Mammary epithelial cell (primary cell): ENCODE measurements at regions not wholly inside any gene's neighbourhood (a gene's known extent, or its start where the extent isn't known, plus 50 kb on each side); places are given as distances from the start of the nearest gene placed in this dataset.

Experiments
- CTCF ChIP-seq, 2 donors: IDR thresholded peaks in 1 of 2; conservative IDR thresholded peaks in 1 of 2; 2 replicates each; pipeline ENCODE4 v1.5.1; 2011 to 2012; ENCODE audit warnings: inconsistent platforms in 2 of 2, low read length in 2 of 2, mild to moderate bottlenecking in 2 of 2, control low read depth in 1 of 2, low read depth in 1 of 2; ENCODE audit not compliant: insufficient read depth in 1 of 2; ENCODE audit errors: extremely low read depth in 1 of 2
- EZH2 ChIP-seq: IDR thresholded peaks from 2 replicates; pipeline ENCODE4 v1.6.1; 2012; ENCODE audit warnings: low read length, inconsistent platforms, borderline replicate concordance

GRCh38 chr2:144704709-144705095 lies 184.8 kb upstream of the ZEB2 start:
- TF ChIP-seq CTCF (conservative IDR thresholded peaks at IDR 0.05 in 1 of 2, IDR thresholded peaks at IDR 0.05 in 1 of 2; ENCODE audit: extremely low read depth in 1 of 2, insufficient read depth in 1 of 2, low read depth in 1 of 2, low read length in 2 of 2) (no peak), EZH2 (no peak)
